HG03280 (cell line): ENCODE measurements at regions not wholly inside any gene's neighbourhood (a gene's known extent, or its start where the extent isn't known, plus 50 kb on each side); places are given as distances from the start of the nearest gene placed in this dataset.
"Not testable (repeated sequence)": the region's sequence is repeated elsewhere in the genome, so short reads cannot be mapped to it uniquely, and the experiment has no call there.

ENCODE experiments used
- ATAC-seq: cut with Tn5 transposase; IDR thresholded peaks from one replicate; pipeline ENCODE4 v1.9.1; 2021; ENCODE audit warnings: mild to moderate bottlenecking, moderate library complexity; ENCODE audit not compliant: unreplicated experiment

- no peak for ATAC-seq
These were observed 417.0 kb upstream of the ESRRG start for GRCh38 chr1:217140041-217140901.

GRCh38 chr1:217139513-217139912 lies 416.3 kb upstream of the ESRRG start:
- no peak for ATAC-seq

GRCh38 chr1:217138799-217139466 lies 415.7 kb upstream of the ESRRG start:
- ATAC-seq = no peak

DNA sequence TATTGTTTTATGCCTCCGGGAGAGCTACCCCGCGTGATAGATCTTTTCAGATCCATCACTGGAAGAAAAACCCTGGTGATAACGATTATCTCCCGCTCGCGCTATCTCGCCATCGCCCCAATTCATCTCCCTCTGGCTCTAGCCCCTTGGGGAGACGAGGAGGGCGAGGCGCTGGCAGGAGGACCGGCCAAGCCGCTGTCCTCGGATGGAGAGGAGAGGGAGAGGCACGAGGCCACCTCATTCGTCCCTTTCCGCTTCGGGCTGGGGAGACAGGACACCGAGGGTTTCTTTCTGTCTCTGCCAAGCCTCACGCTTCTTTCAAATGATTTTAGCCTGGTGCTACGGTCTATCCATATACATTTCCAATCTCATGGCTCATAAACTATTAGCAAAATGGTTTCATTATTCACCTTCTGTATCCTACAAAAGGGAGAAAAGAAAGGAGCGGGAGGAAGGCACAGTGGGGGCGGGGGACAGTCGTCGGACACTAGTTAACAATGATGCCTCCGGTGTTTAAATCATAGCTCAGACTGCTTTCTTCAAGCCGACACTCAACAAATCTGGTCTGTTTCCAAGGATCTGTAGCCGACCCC lies 415.0 kb upstream of the ESRRG start:
- no peak for ATAC-seq

- no peak for ATAC-seq
These were observed 414.1 kb upstream of the ESRRG start for GRCh38 chr1:217137210-217137881.

GRCh38 chr1:217136895-217137205 lies 413.6 kb upstream of the ESRRG start:
- no peak for ATAC-seq

- ATAC-seq = no peak
These were observed 413.0 kb upstream of the ESRRG start for GRCh38 chr1:217135987-217136894.

DNA sequence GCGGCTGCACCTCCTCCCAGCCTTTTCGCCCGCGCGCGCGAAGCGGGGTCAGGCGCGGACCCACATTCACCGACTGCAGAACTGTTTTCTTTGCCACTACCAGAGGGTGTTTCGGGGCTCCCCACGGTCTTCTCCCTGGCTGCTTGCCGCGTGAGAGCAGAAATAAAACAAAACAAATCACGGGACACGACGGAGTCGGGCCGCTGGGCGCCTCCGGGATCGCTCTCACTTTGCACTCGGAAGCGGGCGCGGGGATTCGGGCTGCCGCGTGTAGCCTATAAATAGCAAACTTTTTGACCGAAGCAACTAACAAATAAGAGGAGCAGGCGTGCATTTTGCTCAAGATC lies 412.3 kb upstream of the ESRRG start:
- no peak for ATAC-seq

DNA sequence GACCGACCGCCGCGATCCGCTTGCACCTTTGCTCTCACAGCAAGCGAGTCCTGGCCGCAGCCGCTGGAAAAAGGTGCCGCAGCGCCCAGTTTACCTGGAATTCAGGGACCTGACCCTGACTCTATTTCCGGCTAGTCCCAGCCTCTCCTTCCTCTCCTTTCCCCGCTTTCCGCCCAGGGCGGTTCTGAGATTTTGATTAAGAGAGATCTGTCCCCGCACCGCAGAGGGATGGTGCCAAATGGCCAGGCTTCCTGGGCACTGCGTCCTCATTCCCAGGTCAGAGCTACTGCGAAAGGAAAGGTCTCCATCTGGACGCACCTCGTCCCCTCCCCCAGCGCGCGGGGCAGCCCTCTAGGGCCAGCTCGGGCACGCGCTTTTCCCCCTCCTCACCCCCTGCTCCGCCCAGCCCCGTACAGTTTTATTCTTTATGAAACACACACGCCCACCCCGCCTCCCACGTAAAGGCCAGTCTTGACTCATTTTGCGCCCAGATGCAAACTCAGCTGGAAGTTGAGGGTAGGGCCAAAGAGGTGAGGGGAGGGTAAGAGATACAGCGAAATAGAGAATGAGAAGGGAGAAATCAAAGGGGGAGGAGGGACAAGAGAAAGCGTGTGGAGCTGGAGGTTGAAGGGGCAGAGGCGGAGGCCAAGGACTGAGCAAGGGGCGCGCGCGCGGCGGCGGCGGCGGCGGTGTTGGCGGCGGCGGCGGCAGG lies 411.8 kb upstream of the ESRRG start:
- no peak for ATAC-seq

DNA sequence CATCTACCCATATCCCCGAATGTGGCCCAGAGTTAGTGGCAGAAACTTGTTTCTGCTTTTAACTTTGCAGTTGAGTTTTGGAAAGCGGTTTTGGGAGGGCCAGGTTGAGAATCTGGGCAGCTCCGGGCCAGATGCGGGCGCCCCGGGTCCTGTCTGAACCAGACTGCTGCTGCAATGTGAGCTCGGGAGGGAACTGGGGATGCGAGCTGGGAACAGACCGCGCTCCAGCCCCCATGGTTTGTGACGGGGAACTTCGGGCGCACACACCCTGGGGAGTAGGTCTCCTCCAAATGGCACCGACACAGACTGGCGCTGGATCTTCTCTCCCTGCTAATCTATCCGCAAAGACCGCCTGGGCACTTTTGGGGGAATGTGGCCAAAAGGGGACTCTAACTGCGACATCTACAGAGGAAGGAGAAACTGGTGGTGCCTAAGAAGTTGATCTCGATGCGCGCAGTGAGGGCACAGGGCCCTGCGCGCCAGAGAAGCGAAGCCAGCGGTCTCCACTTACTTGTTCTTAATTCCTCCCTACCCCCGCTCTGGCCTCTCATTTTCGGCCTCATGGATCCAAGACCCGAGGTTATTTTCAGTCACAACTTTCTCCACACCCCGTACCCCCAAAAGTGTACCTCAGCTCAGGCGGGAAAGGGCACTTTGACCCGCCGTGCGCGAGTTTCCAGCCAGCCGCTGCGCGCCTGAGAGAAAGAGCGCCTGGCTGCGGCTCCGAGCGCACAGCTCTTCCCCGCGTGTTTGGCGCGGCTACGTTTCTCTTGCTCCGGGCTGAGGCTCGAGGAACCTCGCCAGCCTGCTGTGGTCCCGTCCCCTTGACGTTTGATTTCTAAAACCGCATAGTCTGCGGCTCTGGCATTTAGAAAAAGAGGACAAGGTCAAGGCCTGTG lies 411.0 kb upstream of the ESRRG start:
- no peak for ATAC-seq

DNA sequence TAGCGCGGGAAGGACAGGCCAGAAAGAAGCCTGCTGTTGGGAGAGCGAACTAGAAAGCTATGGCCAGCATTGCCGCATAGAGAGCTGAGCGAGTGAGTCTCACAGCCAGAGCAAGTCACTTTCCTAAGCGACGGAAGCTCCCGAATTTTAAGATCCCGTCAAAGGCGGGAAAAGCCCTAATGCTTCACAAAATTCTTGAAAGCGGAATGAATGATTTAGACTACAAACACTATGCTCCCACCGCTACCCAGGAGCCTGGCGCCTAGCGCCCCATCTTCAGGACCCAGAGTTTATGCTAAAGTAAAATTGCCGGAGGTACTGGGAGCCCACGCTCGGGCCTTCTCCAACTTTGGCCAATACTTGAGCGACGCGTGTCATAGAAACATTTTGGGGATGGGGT lies 409.9 kb upstream of the ESRRG start:
- no peak for ATAC-seq

GRCh38 chr1:217123340-217123739 lies 400.1 kb upstream of the ESRRG start:
- ATAC-seq = not testable (repeated sequence)

- no peak for ATAC-seq
These were observed 394.8 kb upstream of the ESRRG start for GRCh38 chr1:217117973-217118465.

DNA sequence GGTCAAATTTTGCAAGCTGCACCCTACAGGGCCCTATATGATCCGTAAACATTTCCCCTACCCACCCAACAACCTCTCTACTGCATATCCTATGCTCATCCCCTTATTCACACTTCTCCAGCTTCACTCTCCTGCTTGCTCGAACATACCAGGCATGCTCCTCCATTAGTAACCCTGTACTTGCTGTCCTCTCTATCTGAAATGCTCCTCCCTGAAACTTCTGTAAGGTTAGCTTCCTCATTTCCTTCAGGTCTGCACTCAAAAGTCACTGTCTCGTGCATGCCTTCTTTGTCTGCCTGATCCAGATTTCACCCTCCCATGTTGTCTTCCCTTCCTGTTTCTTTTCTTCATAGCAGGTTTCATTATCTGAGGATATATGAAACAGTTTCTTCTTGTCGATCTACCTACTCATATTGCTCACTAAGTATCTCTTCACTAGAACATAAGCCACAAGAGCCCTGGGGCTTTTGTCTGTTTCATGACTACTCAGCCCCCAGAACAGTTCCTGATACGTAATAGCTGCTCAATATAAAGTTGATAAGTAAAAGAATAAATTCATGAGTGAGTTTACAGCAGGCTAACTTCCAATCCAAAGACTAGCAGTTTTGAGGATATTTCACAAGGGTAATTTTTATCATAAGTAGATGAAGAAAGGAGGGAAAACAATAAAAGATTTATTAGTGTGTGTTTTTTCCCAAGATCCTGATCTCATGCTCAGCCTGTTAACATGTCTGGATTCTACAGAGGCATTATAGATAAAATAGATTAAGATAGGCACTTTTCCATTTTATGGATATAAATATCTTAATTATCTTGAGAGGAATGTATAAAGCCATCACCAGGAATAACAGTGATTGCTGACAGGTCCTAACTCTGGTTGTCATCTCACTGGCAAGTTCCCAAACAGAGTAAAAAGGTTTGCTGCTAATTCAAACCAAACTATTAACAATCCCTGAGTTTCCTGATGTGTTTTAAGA lies 392.5 kb upstream of the ESRRG start:
- no peak for ATAC-seq

DNA sequence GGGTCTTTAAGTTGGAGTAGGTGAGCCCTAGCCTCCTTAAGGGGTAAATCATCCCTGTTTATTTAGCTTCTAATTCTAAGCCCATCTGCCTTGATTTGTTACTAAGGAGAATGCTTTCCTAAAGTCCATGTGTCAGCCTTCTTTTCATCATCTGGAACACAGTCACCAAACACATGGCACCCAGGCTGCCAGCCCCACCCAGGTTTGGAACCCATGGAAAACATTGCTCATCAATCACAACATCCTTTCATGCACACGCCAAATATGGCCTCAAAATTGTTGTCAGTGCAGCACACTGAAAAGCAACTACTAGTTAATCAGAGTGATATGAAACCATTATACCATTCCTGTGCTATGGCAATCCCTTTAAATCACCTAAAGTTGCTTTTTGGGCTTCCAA lies 386.7 kb upstream of the ESRRG start:
- no peak for ATAC-seq

- ATAC-seq = no peak
These were observed 383.1 kb upstream of the ESRRG start for GRCh38 chr1:217106231-217106901.

DNA sequence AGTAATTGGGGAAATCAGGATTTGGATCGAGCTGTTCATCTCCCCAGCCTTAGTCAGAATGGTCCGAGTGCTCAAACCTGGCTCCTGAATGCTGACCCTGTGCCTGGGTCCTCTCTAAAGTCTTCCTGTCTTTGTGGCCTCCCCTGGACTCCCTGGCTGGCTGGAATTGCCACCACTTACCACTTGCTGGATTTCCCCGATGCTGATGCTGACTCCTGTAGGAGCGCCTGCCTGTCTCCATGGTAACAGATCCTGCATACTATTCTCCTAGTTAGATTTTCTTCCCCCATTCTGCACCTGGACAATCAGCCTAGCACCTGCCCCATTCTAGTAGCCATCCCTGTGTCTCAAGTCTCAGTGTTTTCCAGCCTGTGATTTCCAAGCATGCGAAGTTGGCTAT lies 382.2 kb upstream of the ESRRG start:
- ATAC-seq = no peak
